KBM-7 (cell line): ENCODE measurements at regions not wholly inside any gene's neighbourhood (a gene's known extent, or its start where the extent isn't known, plus 50 kb on each side); places are given as distances from the start of the nearest gene placed in this dataset.

ENCODE experiments used
- DNase-seq: peaks from one replicate; pipeline ENCODE4 v3.0.0-alpha.2; 2015
- in situ Hi-C: fragments of 300-500 bp; cut with MboI; formaldehyde crosslinking; loops from 2 replicates; pipeline ENCODE4 v1.14.3; 2020; ENCODE audit warnings: low sequenced_read_pairs, low pct_unique_long_range_greater_than_20kb, mixed read lengths

- in situ Hi-C loops, result no loop called here
- no peak for DNase-seq
Observed at GRCh38 chr2:12585784-12586183, 131.0 kb upstream of the TRIB2 start.

DNA sequence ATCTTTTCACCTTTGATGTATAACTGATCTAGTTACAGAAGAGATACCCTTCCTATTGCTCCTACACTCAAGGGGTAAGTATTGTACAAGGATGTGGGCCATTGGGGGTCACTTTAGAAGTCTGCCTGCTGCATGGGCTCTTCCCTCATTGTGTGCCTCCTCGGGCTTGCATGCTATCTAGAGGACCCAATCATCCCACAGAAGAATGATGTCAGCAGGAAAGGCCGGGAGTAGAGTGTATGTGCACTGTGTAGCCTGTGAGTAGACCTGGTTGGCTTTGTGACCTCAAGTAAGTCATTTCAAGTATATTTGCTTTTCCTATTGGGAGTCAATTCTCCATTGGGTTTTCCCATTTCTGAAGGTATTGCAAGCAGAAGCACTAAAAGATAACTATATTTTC lies 129.5 kb upstream of the TRIB2 start:
- DNase-seq, result no peak
- in situ Hi-C loops, result no loop called here

GRCh38 chr2:12587729-12588522 lies 128.8 kb upstream of the TRIB2 start:
- in situ Hi-C loops, result no loop called here
- DNase-seq, result peak; percentile 28

DNA sequence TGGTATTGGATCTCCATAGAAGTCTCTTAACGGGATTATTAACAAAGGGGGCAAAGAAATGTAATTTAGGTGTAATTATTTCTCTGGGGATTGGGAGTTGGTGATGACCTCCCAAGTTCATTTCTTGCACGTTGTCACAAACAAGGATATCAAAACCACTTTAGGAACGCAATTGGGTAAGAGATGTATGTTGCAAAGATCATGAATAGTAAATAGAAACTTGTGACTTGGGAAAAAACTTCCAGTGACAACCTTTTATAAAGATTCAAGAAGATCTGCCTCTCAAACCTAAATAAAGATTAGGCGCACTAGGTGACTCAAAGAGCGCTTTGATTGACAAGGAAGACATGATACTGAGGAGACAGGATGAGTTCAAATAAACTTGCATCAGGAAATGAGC lies 127.8 kb upstream of the TRIB2 start:
- in situ Hi-C loops, result no loop called here
- no peak for DNase-seq

DNA sequence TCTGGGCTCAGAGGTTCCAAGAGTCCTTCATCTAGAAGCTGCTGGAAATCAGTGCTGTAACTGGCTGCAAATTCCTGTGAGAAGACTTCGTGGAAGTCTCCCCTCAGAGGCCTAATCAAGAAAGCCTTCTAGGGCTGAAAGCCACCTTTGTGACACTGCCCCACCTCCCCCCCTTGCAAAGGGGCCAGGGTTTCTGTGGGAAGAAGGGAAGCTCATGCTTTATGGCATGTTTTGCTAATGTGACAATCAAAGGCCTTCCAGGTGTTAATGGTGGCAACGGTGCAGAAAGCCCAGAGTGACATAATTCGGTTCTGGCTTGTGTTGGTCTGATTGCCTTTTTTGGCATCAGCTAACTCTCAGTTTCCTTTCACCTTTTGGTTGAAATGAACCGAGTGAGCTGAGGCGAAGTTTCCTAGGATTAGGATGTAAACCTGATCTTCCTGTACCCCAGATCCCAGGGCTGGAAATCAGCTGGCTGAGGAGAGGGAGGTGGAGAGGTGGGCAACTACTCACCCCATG lies 126.9 kb upstream of the TRIB2 start:
- in situ Hi-C loops, result no loop called here

GRCh38 chr2:12592296-12592695 lies 124.4 kb upstream of the TRIB2 start:
- in situ Hi-C loops, result no loop called here
- DNase-seq, result no peak

More for the DNA sequence above, 126.9 kb upstream of the TRIB2 start:
- DNase-seq, result no peak

- in situ Hi-C loops, result no loop called here
- DNase-seq, result no peak
Observed at GRCh38 chr2:12594590-12594989, 122.1 kb upstream of the TRIB2 start.

- in situ Hi-C loops, result no loop called here
- no peak for DNase-seq
Observed at GRCh38 chr2:12596771-12597170, 120.0 kb upstream of the TRIB2 start.

DNA sequence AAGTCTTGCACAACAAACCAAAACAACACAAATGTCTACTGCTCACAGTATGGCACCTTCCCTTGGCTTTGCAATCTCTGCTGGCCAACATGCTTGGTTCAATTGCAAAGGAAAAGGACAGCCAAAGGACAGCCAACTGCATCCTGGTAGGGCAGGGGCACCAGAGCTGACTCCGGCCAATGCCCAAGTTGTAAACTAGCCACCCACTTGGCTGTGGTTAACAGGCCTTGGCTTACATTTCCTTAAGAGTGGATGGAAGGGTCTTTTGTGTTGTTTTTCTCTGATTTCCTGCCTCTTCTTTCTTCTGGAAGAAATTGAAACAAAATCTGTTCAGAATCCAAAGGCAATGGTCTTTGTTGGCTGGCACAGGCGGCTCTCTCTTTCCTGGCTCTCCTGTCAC lies 119.1 kb upstream of the TRIB2 start:
- no peak for DNase-seq
- in situ Hi-C loops, result no loop called here

DNA sequence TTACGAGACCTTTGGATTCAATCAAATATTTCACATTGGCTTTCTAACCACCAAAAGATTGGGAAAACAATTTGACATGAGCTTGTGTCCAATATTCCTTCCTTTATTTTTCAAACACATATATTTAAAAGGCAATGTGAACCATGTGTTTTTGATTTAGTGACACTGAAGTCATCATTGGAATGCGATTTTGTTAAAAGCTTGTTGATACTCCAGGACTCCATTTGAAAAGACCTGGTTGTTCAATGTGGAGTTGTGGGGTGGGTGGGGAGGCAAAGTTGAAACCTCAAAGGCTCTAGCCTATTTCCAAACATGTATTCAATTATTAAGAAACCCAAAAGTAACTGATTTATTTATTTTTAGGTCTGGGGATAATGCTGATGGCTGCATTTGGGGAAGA lies 114.1 kb upstream of the TRIB2 start:
- in situ Hi-C loops, result no loop called here
- DNase-seq, result no peak

- in situ Hi-C loops, result no loop called here
- DNase-seq, result no peak
Observed at GRCh38 chr2:12603781-12604295, 112.9 kb upstream of the TRIB2 start.

DNA sequence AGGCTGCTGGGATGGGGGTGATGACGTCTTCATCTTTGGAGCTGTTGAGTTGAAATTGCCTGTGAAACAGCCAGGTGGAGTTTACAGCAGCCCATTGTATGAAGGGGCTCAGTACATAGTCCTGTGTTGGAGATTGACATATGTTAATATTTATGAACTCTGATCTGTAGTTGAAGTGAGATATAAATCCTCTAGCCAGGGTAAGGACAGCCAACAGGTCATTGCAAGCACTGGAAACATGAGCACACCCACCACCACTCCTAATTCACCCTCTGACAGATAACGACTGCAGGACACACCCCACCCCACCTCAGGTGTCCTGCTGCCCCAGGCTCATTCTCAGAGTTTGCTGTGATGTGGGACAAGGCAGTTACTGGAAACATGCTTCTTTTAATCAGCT lies 112.4 kb upstream of the TRIB2 start:
- DNase-seq, result no peak
- in situ Hi-C loops, result no loop called here

GRCh38 chr2:12605366-12605765 lies 111.4 kb upstream of the TRIB2 start:
- in situ Hi-C loops, result no loop called here
- DNase-seq, result no peak

- in situ Hi-C loops, result no loop called here
- no peak for DNase-seq
Observed at GRCh38 chr2:12605936-12606335, 110.8 kb upstream of the TRIB2 start.

- DNase-seq, result no peak
- in situ Hi-C loops, result no loop called here
Observed at GRCh38 chr2:12606472-12607000, 110.2 kb upstream of the TRIB2 start.

- no peak for DNase-seq
- in situ Hi-C loops, result no loop called here
Observed at GRCh38 chr2:12607971-12608370, 108.8 kb upstream of the TRIB2 start.

DNA sequence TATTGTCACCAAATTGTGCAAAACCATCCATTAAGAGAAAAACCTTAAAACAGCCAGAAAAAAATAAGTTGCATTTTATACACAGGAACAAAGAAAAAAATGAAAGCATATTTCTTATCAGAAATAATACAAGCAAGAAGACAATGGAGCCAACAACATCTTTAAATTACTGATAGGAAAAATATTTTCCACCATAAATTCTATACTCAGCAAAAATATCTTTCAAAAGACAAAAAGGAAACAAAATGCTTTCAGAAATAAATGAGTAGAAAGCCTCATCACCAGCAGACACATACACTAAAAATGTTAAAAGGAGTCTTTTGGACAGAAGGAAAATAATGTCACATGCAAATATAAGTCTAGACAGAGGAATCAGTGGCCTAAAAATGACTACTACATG lies 106.4 kb upstream of the TRIB2 start:
- no peak for DNase-seq
- in situ Hi-C loops, result no loop called here

DNA sequence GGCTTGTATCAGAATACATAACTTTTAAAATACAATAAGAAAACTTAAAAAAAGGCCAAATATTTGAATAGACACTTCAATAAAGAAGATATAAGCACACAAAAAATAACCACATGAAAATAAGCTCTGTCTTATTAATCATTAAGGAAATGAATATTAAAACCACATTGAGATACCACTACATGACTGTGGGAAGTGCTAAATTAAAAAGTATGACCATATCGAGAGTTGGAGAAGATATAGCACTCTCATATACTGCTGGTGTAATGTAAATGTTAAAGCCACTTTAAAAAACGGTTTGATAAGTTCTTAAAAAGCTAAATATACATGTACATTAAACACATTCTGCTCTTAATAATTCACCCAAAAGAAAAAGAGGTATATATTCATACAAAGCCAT lies 104.6 kb upstream of the TRIB2 start:
- in situ Hi-C loops, result no loop called here
- DNase-seq, result no peak

GRCh38 chr2:12612671-12613070 lies 104.1 kb upstream of the TRIB2 start:
- in situ Hi-C loops, result no loop called here
- no peak for DNase-seq

DNA sequence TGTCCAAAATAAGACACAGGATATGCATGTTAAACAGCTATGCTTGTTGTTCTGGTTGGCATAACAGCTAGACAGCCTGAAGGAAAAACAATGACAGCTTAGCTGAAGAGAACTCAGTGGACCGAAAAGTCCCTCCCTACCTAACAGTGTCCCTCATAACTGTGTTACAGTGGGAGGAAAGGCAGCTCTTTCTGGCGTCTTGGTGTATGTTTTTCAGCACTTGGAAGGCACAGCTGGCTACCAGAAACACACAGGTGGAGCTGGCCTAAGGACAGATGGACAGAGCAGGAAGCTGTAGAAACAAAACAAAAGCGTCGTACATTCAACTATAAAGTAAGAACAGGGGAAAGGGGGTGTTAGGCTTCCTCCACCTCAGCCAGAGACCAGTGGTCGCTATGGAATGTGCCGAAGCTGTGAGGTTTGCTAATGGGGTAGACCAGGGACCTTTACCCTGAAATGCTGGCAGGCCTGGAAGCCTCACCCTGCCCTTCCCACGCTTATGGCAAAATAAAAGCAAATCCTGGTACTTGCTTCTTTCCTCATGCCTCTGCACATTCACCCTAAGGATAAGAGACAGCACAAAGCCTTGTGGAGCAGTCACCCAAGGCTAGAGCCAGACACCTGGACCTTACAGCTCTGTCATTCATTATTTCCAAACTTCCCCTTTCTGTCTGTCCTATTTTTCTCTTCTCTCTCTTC lies 103.5 kb upstream of the TRIB2 start:
- no peak for DNase-seq
- in situ Hi-C loops, result no loop called here
